ENCODE measurements at regions not wholly inside any gene's neighbourhood (a gene's known extent, or its start where the extent isn't known, plus 50 kb on each side); places are given as distances from the start of the nearest gene placed in this dataset.

DNA sequence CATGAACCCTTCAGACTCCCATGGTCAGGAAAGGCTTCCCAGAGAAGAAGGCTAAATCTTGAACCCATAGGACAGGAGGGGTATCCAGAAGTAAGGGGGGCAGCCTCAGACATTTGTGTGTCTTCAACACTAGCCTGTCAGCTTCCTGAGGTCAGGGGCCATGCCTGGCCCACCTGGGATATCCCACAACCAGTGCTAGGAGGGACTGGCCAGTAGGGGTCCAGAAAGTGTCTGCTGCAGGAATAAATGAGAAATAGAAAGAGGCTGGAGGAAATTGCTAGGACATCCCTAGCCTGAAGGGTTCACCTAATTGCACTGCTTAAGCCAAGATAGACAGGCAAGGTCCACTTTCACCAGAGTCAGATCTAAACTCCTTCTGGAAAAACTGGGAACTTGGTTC is 799.6 kb upstream of the ID2 start:
- TF ChIP-seq, protein P1, sequence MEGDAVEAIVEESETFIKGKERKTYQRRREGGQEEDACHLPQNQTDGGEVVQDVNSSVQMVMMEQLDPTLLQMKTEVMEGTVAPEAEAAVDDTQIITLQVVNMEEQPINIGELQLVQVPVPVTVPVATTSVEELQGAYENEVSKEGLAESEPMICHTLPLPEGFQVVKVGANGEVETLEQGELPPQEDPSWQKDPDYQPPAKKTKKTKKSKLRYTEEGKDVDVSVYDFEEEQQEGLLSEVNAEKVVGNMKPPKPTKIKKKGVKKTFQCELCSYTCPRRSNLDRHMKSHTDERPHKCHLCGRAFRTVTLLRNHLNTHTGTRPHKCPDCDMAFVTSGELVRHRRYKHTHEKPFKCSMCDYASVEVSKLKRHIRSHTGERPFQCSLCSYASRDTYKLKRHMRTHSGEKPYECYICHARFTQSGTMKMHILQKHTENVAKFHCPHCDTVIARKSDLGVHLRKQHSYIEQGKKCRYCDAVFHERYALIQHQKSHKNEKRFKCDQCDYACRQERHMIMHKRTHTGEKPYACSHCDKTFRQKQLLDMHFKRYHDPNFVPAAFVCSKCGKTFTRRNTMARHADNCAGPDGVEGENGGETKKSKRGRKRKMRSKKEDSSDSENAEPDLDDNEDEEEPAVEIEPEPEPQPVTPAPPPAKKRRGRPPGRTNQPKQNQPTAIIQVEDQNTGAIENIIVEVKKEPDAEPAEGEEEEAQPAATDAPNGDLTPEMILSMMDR (IDR thresholded peaks at IDR 0.05) = no peak
- TF ChIP-seq POLR2A (IDR thresholded peaks at IDR 0.05) = no peak
